NCI-H2196 (cell line): ENCODE measurements at regions not wholly inside any gene's neighbourhood (a gene's known extent, or its start where the extent isn't known, plus 50 kb on each side); places are given as distances from the start of the nearest gene placed in this dataset.
A peak's percentile ranks its signal among the peaks of the same experiment; 100 is the strongest.

ENCODE experiments used
- DNase-seq: peaks from one replicate; lab custom pipeline; 2025; ENCODE audit not compliant: unreplicated experiment; lab: John Stamatoyannopoulos, UW

- DNase-seq = no peak
These were observed 392.6 kb upstream of the ATP5MC3 start for GRCh38 chr2:175574069-175574468.

- DNase-seq = no peak
These were observed 389.7 kb upstream of the ATP5MC3 start for GRCh38 chr2:175571078-175571653.

DNA sequence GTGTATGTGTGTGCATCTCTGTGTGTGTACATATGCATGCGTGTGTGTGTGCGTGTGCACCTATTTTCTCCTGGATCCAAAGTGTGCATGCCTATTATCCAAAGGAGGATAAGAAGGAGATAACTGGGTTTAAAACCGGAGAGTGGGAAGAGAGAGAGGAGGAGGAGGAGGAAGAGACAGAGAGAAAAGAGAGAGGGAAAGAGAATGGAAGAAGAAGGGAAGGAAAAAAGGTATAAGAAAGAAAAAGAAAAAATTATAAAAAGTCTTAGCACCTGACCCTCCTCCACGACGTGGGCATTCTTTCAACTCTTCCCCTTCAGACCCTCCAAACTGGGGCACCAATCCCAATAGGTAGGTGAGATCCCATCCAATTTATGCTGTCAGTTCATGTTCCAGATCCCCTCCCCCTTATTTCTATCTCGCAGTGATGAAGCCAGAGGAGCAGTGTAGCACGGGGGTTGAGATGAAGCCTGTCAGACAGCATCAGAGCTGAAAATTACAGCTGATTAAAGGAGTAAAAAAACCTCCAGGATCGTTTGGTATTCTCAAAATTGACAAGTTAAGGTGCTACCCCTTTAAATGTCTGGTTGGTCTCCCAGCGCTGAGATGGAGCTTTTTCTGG lies 386.7 kb upstream of the ATP5MC3 start:
- no peak for DNase-seq

DNA sequence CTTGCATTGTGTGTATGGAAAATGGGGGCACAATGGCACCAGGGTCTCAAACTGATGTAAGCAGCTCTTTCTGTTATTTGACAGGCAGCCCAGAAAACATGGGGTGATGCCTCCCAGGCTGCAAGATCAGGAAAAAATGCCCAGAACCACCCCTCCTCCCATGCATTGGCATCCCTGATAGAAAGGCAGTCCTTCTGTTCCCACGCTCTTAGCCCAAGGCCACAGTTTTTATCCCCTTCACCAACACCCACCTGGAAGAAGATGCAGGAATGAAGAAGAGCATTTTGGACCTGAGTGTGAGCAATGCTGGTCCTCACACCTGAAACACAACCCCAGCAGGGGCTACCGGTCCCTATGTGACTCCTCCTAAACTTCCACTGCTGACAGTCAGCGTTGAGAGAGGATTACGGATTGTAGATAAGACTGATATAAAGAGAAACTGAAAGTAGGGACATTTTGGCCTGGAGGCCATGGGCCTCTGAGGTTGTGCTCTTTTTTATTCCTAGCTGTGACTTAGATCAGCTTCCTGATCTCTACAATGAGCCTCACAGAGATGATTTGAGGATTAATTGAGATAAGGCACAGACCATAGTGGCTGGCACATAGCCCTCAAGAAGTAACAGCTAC lies 386.0 kb upstream of the ATP5MC3 start:
- no peak for DNase-seq

GRCh38 chr2:175560521-175561169 lies 379.1 kb upstream of the ATP5MC3 start:
- no peak for DNase-seq

- DNase-seq = no peak
These were observed 378.1 kb upstream of the ATP5MC3 start for GRCh38 chr2:175559613-175560012.

DNA sequence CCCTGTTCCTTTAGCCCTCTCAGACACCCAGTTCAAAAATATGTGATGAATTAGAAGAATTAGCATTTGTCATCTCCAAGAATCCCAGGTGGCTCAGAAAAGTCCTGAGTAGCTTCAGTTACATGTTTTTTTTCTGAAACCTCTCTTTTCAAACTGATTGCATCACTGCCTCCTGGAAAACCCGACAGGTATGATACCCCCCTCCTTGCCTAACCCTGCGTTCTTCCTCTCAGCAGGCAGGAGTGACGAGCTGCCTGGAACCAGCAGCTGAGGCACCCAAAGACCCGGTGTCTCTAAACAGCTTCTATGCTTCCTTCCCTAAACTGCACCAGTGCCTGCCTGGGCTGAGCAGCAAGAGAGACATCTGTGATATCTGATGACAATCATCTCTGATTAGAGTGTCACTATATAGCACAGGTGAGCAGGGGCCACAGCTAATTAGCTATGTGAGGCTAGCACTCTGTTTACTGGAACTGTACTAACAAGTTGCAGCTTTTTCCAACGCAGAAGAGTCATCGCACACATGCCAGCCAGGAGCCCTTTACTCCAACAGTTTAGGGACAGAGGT lies 376.4 kb upstream of the ATP5MC3 start:
- DNase-seq = no peak

DNA sequence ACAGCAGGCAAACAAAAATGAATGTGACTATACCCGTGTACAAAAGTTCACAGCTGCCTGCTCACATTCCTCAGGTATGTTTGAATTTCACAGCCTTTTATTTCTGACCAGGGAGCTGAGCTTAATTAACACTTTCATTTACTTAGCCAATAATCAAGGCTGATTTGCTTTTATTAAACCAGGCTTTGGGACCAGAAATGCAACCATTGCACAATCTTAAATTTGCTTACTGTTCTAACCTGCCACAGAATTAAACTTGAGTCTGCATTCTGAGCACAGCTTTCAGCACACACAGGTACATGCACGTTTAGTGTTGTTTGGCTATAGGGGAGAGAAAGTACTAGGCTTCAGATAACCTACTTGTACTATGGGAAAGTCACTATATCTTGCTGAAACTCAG lies 372.4 kb upstream of the ATP5MC3 start:
- no peak for DNase-seq

DNA sequence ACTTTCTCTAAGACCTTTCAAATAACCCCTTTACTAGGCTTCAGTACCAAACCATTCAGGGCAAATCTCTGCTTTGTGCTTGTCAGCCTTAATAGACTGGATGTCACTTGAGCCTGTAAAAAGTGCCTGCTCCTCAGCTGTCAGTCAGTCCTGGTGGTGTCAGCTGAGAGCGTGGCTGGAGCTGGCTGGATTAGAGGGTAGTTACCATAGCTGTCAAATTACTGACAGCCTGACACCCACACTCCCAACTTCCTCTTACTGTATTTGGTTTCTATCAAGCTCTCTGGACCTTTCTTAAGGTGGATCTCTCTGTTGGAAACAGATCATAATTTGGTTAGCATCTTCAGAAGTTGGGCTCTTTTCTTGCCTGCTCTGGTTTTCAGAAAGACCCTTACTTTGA lies 371.4 kb upstream of the ATP5MC3 start:
- no peak for DNase-seq

DNA sequence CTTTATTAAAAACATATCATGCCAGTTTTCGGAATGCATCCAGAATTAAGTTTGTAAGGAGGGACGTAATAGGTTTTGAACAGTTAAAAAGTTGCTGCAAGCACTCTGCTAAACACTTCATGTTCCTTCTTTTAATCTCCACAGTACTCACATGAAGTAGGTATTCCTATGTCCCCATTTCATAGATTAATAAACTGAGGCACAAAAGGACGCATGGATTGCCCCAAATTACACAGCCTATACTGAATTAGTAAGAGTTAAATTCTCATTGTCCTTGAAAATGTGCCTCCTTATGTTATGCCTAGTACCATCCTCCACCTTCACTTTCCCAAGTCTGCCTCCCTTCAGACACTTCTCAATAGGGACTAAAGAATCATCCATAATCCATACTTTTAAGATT lies 358.9 kb upstream of the ATP5MC3 start:
- DNase-seq = no peak

DNA sequence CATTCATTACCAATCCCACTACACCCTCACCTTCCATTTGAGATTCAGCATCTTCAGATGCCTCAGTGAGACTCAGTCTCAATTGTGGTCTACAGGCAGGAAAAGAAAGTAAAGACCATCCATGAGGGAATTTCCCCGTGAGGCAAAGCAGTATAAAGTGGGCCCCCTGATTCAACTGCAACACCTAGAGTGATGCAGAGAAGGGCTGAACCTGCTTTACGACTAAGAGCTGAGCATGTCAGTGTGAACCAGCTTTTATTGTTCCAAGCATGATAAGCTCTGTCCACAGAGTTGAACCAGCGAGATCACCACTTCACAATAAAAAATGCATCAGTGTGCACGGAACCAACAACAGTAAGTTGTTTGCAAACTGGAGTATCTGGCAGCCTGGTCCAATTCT lies 357.6 kb upstream of the ATP5MC3 start:
- DNase-seq = no peak

DNA sequence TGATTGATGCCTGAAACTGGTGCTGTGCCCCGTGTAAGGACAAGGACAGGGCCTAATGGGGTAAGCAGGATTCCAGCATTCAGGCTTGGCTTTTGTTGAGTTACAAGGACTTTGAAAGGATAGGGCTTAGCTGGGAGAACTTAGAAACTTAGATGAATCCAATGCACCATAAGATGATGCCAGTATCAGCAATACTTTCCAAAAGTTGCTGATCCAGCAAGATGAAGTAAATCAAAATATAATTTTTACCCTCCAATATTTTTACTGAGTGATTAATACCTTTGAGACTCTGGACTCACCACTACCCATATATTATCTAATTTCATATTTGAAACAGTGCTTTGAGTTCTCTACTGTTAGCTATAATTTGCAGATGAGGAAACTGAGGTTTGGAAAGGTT lies 354.5 kb upstream of the ATP5MC3 start:
- no peak for DNase-seq

GRCh38 chr2:175535631-175536030 lies 354.1 kb upstream of the ATP5MC3 start:
- DNase-seq = no peak

DNA sequence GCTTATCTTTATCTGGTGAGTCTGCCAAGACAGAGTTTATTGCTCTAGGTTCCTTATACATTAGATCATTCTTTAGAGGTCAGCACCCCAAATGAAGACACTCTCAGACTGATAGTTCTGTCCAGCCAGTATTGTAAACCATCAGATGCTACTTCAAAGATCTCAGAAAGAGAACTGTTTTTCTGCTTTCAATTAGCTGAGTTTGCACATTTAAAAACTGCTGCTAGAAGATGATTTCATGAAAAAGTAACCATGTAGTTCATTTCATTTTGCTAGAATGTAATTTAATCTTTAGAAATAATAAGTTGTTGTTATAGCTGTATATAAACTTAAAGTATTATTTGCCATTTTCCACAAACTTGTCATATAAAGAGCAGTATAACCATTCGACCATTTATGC lies 344.5 kb upstream of the ATP5MC3 start:
- DNase-seq = peak; percentile 31

DNA sequence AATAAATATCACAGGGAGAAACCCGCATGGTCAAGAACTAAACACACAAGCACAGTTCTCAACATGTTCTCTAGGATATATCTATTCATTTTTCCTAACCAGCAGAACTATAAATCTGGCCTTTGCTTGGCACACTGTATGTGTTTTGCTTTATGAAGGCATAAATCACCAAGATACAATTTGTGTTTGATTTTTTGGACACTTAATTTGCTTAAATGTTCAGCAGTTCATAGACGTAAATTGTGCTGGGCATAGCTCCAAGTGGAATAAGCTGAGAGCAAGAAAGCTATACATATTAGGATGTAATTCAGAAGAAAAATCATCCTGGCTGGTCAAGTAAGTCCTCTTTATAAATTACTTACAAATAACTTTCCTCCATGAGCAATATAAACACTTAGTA lies 341.5 kb upstream of the ATP5MC3 start:
- DNase-seq = no peak

- DNase-seq = no peak
These were observed 336.7 kb upstream of the ATP5MC3 start for GRCh38 chr2:175518206-175518605.

DNA sequence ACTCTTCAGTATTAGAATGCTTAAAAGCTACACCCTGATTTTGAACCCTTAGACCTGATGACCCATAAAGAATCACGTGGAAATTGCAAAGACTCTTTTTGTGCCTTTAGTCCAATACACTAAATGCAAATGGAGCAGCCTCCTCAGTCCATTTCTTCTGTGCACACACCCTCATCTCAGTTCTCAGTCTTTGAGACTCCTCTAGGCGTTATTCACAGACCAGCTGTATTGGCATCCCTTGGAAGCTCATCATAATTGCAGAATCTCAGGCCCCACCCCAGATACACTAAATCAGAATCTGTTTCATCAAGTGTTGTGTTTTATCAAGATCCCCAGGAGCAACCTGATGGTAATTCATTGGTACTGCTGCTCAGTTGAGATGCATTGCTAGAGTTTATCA lies 335.0 kb upstream of the ATP5MC3 start:
- DNase-seq = no peak

- no peak for DNase-seq
These were observed 318.7 kb upstream of the ATP5MC3 start for GRCh38 chr2:175500255-175500654.

DNA sequence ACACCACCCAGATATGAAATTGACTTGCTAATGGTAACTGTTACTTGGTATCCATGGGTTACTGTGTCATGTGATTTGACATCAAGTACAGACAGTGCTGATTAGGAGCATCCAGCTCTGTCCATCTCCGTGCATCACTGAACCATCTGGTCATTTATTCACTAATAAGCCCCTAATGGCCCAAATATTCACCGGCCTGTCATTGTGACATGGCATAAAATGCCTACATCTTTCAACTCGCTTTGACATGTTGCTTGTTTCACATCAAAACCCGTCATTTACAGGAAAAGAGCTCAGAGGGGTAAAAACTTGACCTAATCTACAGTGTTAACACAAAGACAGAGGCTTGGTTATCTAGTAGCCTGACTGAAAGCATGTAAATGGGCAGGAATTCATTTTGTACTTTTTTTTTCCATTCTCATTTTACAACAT lies 308.9 kb upstream of the ATP5MC3 start:
- DNase-seq = no peak

GRCh38 chr2:175478096-175478768 lies 296.7 kb upstream of the ATP5MC3 start:
- DNase-seq = no peak

GRCh38 chr2:175476948-175477347 lies 295.4 kb upstream of the ATP5MC3 start:
- DNase-seq = no peak
